ENCODE measurements at regions not wholly inside any gene's neighbourhood (a gene's known extent, or its start where the extent isn't known, plus 50 kb on each side); places are given as distances from the start of the nearest gene placed in this dataset.

- TF ChIP-seq CTCF (IDR thresholded peaks at IDR 0.05; ENCODE audit: insufficient read depth, low read length) (no peak), POLR2AphosphoS5 (IDR thresholded peaks at IDR 0.05; ENCODE audit: low read depth) (no peak), GABPA (IDR thresholded peaks at IDR 0.05; ENCODE audit: low read depth) (no peak)
Observed at GRCh38 chr16:64290461-64290860, 831.4 kb downstream of the CDH11 start.

All from HL-60 (cell line).